ENCODE measurements at regions not wholly inside any gene's neighbourhood (a gene's known extent, or its start where the extent isn't known, plus 50 kb on each side); places are given as distances from the start of the nearest gene placed in this dataset.

GRCh38 chr11:135008001-135008405 lies 596.0 kb upstream of the B3GAT1 start:
- intact Hi-C loops (cut with DNase I; ENCODE audit: low total_unique reads) (no loop called here), in situ Hi-C loops (cut with MboI; ENCODE audit: low pct_ligation_motif_present in 1 of 4, low pct_unique_long_range_greater_than_20kb in 1 of 4, low sequenced_read_pairs in 3 of 4) (no loop called here)
- Histone ChIP-seq H3K4me1 (no peaks in the 10 kb centered on the region), H3K4me3 (no peak overlapping the region), H3K9me3 (no peaks in the 10 kb centered on the region), H3K27ac (no peak overlapping the region), H3K36me3 (no peaks in the 10 kb centered on the region), H3K27me3 (peaks cover 7% of the 10 kb centered on the region)
- 0 to 5% methylated on average over 4 of the region's 4 CpGs for WGBS, 2 donors (ENCODE audit: low coverage in 1 of 2)
- TF ChIP-seq POLR2A (IDR thresholded peaks at IDR 0.05) (no peak), EP300 (IDR thresholded peaks at IDR 0.05; ENCODE audit: low read depth) (no peak), CTCF (IDR thresholded peaks at IDR 0.05) (no peak), POLR2AphosphoS5 (IDR thresholded peaks at IDR 0.05) (no peak)
- DNase-seq: no peak

- no peak overlapping the region for H3K27ac ChIP-seq
- in situ Hi-C loops (cut with MboI; ENCODE audit: low pct_ligation_motif_present in 1 of 4, low pct_unique_long_range_greater_than_20kb in 1 of 4, low sequenced_read_pairs in 3 of 4) (no loop called here), intact Hi-C loops (cut with DNase I; ENCODE audit: low total_unique reads) (no loop called here)
- H3K36me3 ChIP-seq: no peaks in the 10 kb centered on the region
- DNase-seq: no peak
- H3K9me3 ChIP-seq: no peaks in the 10 kb centered on the region
- WGBS, 2 donors (ENCODE audit: low coverage in 1 of 2): 58% methylated on average over 4 of the region's 4 CpGs; no CpG with 5 or more reads in 1 of the 2 donors
- TF ChIP-seq EP300 (IDR thresholded peaks at IDR 0.05; ENCODE audit: low read depth) (no peak), POLR2A (IDR thresholded peaks at IDR 0.05) (no peak), POLR2AphosphoS5 (IDR thresholded peaks at IDR 0.05) (no peak), CTCF (IDR thresholded peaks at IDR 0.05) (no peak)
- no peaks in the 10 kb centered on the region for H3K4me1 ChIP-seq
- H3K27me3 ChIP-seq: peaks cover 7% of the 10 kb centered on the region
- H3K4me3 ChIP-seq: no peak overlapping the region
Measured at GRCh38 chr11:135006800-135007199, 594.8 kb upstream of the B3GAT1 start.

GRCh38 chr11:135004495-135004894 lies 592.5 kb upstream of the B3GAT1 start:
- WGBS, 2 donors (ENCODE audit: low coverage in 1 of 2): 60 to 61% methylated on average over 1 to 5 of the region's 5 CpGs
- H3K27ac ChIP-seq: no peak overlapping the region
- DNase-seq: no peak
- TF ChIP-seq POLR2AphosphoS5 (IDR thresholded peaks at IDR 0.05) (no peak), POLR2A (IDR thresholded peaks at IDR 0.05) (no peak), CTCF (IDR thresholded peaks at IDR 0.05) (no peak), EP300 (IDR thresholded peaks at IDR 0.05; ENCODE audit: low read depth) (no peak)
- H3K4me1 ChIP-seq: no peaks in the 10 kb centered on the region
- intact Hi-C loops (cut with DNase I; ENCODE audit: low total_unique reads): no loop called here
- H3K4me3 ChIP-seq: no peak overlapping the region
- in situ Hi-C loops (cut with MboI; ENCODE audit: low pct_ligation_motif_present in 1 of 4, low pct_unique_long_range_greater_than_20kb in 1 of 4, low sequenced_read_pairs in 3 of 4): no loop called here
- H3K9me3 ChIP-seq: no peaks in the 10 kb centered on the region
- no peaks in the 10 kb centered on the region for H3K36me3 ChIP-seq
- peaks cover 7% of the 10 kb centered on the region for H3K27me3 ChIP-seq

- TF ChIP-seq EP300 (IDR thresholded peaks at IDR 0.05; ENCODE audit: low read depth): no peak
- no peak for TF ChIP-seq POLR2AphosphoS5 (IDR thresholded peaks at IDR 0.05)
- TF ChIP-seq CTCF (IDR thresholded peaks at IDR 0.05): no peak
- TF ChIP-seq POLR2A (IDR thresholded peaks at IDR 0.05): no peak
- Histone ChIP-seq H3K4me1 (no peaks in the 10 kb centered on the region), H3K4me3 (no peak overlapping the region), H3K36me3 (no peaks in the 10 kb centered on the region), H3K27ac (no peak overlapping the region), H3K9me3 (no peaks in the 10 kb centered on the region), H3K27me3 (peaks cover 7% of the 10 kb centered on the region)
- in situ Hi-C loops (cut with MboI; ENCODE audit: low pct_ligation_motif_present in 1 of 4, low pct_unique_long_range_greater_than_20kb in 1 of 4, low sequenced_read_pairs in 3 of 4): no loop called here
- intact Hi-C loops (cut with DNase I; ENCODE audit: low total_unique reads): no loop called here
- no peak for DNase-seq
Measured at GRCh38 chr11:135002236-135002635, 590.2 kb upstream of the B3GAT1 start.
